ENCODE measurements at regions not wholly inside any gene's neighbourhood (a gene's known extent, or its start where the extent isn't known, plus 50 kb on each side); places are given as distances from the start of the nearest gene placed in this dataset.

DNA sequence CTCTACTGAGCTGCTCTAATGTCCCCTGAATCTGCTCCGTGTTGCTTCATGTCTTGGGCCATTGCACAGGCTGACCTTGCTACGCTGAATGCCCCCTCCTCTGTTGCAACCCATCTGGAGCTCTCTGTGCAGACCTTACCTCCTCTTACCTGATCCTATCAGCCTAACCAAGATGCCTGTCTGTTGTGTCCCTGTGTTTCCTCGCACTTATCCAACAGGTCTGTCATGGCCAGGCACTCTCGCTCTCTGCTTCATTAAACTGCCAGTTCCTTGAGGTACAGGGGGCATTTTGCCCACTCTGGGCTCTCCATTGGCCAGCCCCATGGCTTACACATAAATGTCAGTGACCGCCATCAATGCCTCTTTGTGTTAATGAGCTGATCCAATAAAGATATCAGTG is 277.7 kb upstream of the TSHZ3 start:
- no peak overlapping the region for H3K27ac ChIP-seq (replicated peaks in 1 of 4)
- intact Hi-C loops (cut with DNase I), result no loop called here
- H3K9me3 ChIP-seq, result no peaks in the 10 kb centered on the region
- no peak for TF ChIP-seq POLR2A (IDR thresholded peaks at IDR 0.05; ENCODE audit: low read depth)
- TF ChIP-seq CTCF (IDR thresholded peaks at IDR 0.05), result no peak
- no peak for TF ChIP-seq EP300 (IDR thresholded peaks at IDR 0.05)
- TF ChIP-seq POLR2AphosphoS5 (IDR thresholded peaks at IDR 0.05), result no peak
- H3K4me1 ChIP-seq, result no peaks in the 10 kb centered on the region
- H3K4me3 ChIP-seq, result no peak overlapping the region
- no peaks in the 10 kb centered on the region for H3K27me3 ChIP-seq
- WGBS, result 95% methylated on average over 5 of the region's 5 CpGs
- no peaks in the 10 kb centered on the region for H3K36me3 ChIP-seq
- no peak for DNase-seq (ENCODE audit: extremely low spot score)

GRCh38 chr19:31627620-31628365 is 278.6 kb upstream of the TSHZ3 start:
- Histone ChIP-seq H3K4me3 (no peak overlapping the region), H3K4me1 (no peaks in the 10 kb centered on the region), H3K9me3 (no peaks in the 10 kb centered on the region), H3K27me3 (no peaks in the 10 kb centered on the region), H3K27ac (replicated peaks in 1 of 4) (no peak overlapping the region), H3K36me3 (no peaks in the 10 kb centered on the region)
- intact Hi-C loops (cut with DNase I), result no loop called here
- no peak for TF ChIP-seq CTCF (IDR thresholded peaks at IDR 0.05)
- TF ChIP-seq POLR2A (IDR thresholded peaks at IDR 0.05; ENCODE audit: low read depth), result no peak
- TF ChIP-seq EP300 (IDR thresholded peaks at IDR 0.05), result no peak
- no peak for TF ChIP-seq POLR2AphosphoS5 (IDR thresholded peaks at IDR 0.05)
- no peak for DNase-seq (ENCODE audit: extremely low spot score)
- 76% methylated on average over 22 of the region's 23 CpGs for WGBS

GRCh38 chr19:31629579-31630363 is 280.5 kb upstream of the TSHZ3 start:
- no peak for TF ChIP-seq CTCF (IDR thresholded peaks at IDR 0.05)
- TF ChIP-seq POLR2AphosphoS5 (IDR thresholded peaks at IDR 0.05), result no peak
- TF ChIP-seq POLR2A (IDR thresholded peaks at IDR 0.05; ENCODE audit: low read depth), result no peak
- TF ChIP-seq EP300 (IDR thresholded peaks at IDR 0.05), result no peak
- WGBS, result 86% methylated on average over 17 of the region's 18 CpGs
- H3K4me3 ChIP-seq, result no peak overlapping the region

GRCh38 chr19:31633014-31633413 is 283.8 kb upstream of the TSHZ3 start:
- DNase-seq (ENCODE audit: extremely low spot score), result no peak
- intact Hi-C loops (cut with DNase I), result no loop called here
- 92% methylated on average over 8 of the region's 8 CpGs for WGBS

More at GRCh38 chr19:31629579-31630363, 280.5 kb upstream of the TSHZ3 start:
- Histone ChIP-seq H3K36me3 (no peaks in the 10 kb centered on the region), H3K4me1 (no peaks in the 10 kb centered on the region), H3K27me3 (no peaks in the 10 kb centered on the region), H3K9me3 (no peaks in the 10 kb centered on the region), H3K27ac (replicated peaks in 1 of 4) (no peak overlapping the region)
- DNase-seq (ENCODE audit: extremely low spot score), result no peak
- intact Hi-C loops (cut with DNase I), result no loop called here

More at GRCh38 chr19:31633014-31633413, 283.8 kb upstream of the TSHZ3 start:
- Histone ChIP-seq H3K4me3 (no peak overlapping the region), H3K9me3 (no peaks in the 10 kb centered on the region), H3K4me1 (no peaks in the 10 kb centered on the region), H3K27ac (replicated peaks in 1 of 4) (no peak overlapping the region), H3K36me3 (no peaks in the 10 kb centered on the region), H3K27me3 (no peaks in the 10 kb centered on the region)
- TF ChIP-seq POLR2AphosphoS5 (IDR thresholded peaks at IDR 0.05) (no peak), POLR2A (IDR thresholded peaks at IDR 0.05; ENCODE audit: low read depth) (no peak), EP300 (IDR thresholded peaks at IDR 0.05) (no peak), CTCF (IDR thresholded peaks at IDR 0.05) (no peak)

All from esophagus muscularis mucosa (tissue), 4 donors.